HT1080 (cell line): ENCODE measurements at regions not wholly inside any gene's neighbourhood (a gene's known extent, or its start where the extent isn't known, plus 50 kb on each side); places are given as distances from the start of the nearest gene placed in this dataset.
A peak's percentile ranks its signal among the peaks of the same experiment; 100 is the strongest.
"Not testable (repeated sequence)": the region's sequence is repeated elsewhere in the genome, so short reads cannot be mapped to it uniquely, and the experiment has no call there.

Experiments
- DNase-seq: peaks from one replicate; pipeline ENCODE4 v3.0.0-alpha.2; 2015; ENCODE audit warnings: low read depth

- DNase-seq = no peak
Observed at GRCh38 chr5:106459541-106459940, 1211.2 kb downstream of the EFNA5 start.

DNA sequence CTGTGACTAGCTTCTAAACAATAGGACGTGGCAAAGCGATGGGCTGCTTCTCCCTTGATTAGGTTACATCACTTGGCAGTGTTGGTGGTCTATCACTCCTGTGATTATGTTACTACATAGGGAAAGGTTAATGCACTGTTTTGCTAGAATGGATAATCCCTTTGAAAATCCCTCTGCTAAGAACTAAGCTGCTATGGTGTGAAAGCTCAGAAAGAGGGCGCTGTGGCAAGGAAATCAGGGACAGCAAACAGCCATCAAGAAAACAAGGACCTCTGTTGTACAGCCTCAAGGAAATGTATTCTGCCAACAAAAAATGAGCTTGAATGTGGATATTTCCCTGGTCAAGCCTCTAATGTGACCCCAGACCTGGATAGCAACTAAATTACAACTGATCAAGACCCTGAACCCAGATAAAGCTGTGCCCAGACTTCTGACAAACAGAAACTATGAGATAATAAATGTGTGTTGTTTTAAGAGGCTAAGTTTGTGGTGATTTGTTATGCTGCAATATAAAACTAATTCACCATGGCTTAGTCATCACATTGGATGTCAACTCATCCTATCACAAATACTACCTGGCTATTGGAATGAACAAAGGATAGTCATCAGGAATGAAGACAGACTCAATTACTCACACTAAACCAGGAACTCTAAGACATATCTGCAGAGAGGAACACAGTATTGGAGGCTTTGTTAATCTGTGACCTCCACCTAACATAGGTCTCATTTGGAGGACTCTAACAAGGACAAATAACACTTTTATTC is 1215.9 kb downstream of the EFNA5 start:
- DNase-seq = peak; percentile 75

- no peak for DNase-seq
Observed at GRCh38 chr5:106454050-106454449, 1216.7 kb downstream of the EFNA5 start.

GRCh38 chr5:106451998-106452397 is 1218.7 kb downstream of the EFNA5 start:
- DNase-seq = no peak

- no peak for DNase-seq
Observed at GRCh38 chr5:106443746-106444145, 1227.0 kb downstream of the EFNA5 start.

- no peak for DNase-seq
Observed at GRCh38 chr5:106435185-106435584, 1235.6 kb downstream of the EFNA5 start.

- DNase-seq = not testable (repeated sequence)
Observed at GRCh38 chr5:106430733-106431132, 1240.0 kb downstream of the EFNA5 start.

GRCh38 chr5:106423109-106423897 is 1247.4 kb downstream of the EFNA5 start:
- no peak for DNase-seq

DNA sequence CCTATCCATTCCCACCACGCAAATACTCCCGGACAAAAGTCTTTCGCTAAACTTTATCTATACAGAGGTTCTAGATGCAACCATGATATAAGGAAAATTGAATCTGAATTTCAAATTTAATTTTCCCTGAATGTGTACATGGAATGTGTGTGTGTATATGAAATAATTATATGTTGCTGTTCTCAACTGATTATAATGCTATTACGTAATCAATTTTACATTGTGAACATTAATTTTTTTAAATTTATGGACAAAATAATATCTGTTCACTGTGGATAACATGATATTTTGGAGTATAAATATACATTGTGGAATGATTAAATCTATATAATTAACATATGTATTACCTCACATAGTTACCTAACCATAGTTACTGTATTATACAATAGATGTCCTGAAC is 1250.6 kb downstream of the EFNA5 start:
- no peak for DNase-seq

- no peak for DNase-seq
Observed at GRCh38 chr5:106418196-106418595, 1252.5 kb downstream of the EFNA5 start.

DNA sequence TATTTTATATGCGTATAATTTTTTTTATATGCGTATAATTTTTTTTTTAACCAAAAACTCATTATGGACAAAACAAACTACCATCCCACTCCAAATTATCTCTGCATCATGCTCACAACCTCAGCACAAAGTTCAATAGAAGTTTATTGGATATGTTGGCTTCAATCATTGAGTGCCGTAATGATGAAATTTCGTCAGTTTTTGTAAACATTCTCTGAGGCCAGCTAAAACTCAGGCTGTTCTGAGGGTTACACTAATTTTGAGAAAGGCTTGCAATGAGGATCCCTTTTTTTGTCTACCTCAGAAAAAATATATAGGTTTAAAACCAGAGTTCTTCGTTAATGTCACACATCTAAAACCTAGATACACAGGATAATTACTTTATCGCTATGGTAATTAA is 1253.2 kb downstream of the EFNA5 start:
- no peak for DNase-seq

- no peak for DNase-seq
Observed at GRCh38 chr5:106417163-106417562, 1253.6 kb downstream of the EFNA5 start.

DNA sequence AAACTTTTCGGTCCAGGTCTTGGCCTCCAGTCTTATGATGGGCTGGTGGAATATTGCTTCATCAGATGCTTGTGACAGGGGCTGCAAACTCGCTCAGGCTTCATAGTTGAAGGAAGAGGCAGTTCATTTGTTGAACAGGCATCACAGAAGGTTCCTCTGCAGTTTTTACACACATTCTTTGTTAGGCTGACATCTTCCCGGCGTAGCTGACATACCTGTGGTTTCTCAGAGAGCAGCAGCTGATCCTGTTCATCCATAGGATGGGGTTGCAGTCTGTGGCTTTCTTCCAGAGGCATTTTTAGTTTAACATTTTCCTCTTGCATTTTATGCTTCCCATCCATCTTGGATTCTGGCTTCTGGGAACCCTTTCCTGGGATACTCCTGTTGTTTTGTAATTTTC is 1255.2 kb downstream of the EFNA5 start:
- DNase-seq = peak; percentile 70

GRCh38 chr5:106414342-106414741 is 1256.4 kb downstream of the EFNA5 start:
- no peak for DNase-seq

- DNase-seq = no peak
Observed at GRCh38 chr5:106412606-106413005, 1258.1 kb downstream of the EFNA5 start.

DNA sequence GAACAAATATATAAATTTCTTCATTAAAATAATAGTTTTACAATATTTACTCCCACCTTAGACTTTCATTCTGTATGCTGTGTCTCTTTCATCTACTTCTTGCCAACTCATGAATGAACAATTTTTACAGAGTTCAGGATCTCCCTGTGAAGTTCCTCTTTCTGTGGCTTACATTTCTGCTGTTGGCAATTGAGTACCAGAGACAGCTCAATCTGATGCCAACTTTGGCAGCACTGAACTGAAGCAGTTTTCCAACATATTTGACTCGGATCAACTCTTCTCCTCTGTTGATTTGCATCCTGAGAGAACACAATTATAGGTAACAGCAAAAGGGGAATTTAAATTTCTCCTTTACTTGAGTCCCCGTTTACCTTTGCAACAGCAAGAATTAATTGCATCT is 1262.2 kb downstream of the EFNA5 start:
- no peak for DNase-seq

DNA sequence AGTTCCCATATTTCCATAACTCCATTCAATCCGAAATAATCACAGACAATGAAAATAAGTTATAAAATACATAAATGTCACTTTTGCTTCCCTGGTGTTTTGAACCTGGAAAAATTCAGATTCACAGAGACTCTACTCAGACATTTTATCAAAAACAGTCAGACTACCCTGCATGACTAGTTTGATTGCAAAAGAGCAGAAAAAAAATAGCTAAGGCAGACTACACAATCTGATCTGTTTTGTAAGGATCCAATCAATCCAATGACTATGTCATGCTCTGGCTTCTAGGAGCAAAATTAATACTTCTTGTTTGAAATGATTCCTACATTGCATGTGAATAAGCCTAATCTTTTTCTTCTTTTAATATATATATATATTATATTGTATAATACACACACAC is 1262.6 kb downstream of the EFNA5 start:
- no peak for DNase-seq

GRCh38 chr5:106401561-106401960 is 1269.2 kb downstream of the EFNA5 start:
- no peak for DNase-seq

- peak; percentile 70 for DNase-seq
Observed at GRCh38 chr5:106399391-106399790, 1271.3 kb downstream of the EFNA5 start.

GRCh38 chr5:106397700-106398099 is 1273.0 kb downstream of the EFNA5 start:
- peak; percentile 99 for DNase-seq

DNA sequence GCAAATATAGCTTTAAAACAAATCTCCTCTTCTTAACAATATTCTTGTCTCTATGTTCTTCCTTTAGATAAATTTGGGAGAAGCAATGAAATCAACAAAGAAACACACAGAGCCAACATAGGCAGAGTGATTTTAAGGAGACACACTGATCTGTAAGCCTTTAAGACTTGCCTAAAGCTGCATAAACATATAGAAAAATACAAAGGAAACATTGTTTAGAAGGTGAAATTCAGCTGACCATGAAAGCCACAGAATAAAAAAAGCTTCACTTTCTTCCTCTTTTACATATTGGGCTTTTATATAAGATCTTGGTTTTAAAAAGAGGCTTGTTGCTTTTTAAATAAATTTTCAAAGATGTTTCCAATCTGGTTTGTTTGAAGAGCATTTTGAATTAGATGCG is 1277.5 kb downstream of the EFNA5 start:
- peak; percentile 13 for DNase-seq

DNA sequence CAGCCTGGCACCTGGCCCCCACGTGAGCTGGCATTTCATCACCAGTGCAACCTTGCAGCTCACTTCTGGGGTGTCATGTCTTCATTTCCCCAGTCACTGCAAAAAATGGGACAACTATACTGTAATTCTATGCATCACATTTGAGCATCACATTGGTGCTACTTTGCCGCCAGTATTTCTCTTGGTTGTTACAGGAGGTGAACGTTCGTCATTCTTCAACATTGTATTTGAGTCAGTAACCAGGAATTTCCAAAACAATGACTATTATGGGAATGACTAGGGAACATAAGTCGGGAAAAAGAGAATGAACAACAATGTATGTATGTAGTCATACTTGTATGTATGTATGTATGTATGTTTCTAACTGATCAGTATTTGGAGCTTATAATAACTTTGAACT is 1278.0 kb downstream of the EFNA5 start:
- DNase-seq = peak; percentile 78

DNA sequence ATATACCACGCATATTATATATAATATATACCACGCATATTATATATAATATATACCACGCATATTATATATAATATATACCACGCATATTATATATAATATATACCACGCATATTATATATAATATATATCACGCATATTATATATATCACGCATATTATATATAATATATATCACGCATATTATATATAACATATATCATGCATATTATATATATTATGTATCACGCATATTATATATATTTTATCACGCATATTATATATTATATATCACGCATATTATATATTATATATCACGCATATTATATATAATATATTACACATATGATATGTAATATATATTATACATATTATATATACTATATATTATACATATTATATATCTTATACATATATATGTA is 1283.0 kb downstream of the EFNA5 start:
- not testable (repeated sequence) for DNase-seq
